ENCODE measurements at regions not wholly inside any gene's neighbourhood (a gene's known extent, or its start where the extent isn't known, plus 50 kb on each side); places are given as distances from the start of the nearest gene placed in this dataset.
"Not testable (repeated sequence)": the region's sequence is repeated elsewhere in the genome, so short reads cannot be mapped to it uniquely, and the experiment has no call there.

- DNase-seq (ENCODE audit: low spot score) (no peak), FAIRE-seq (no peak)
Observed at GRCh38 chr20:53652859-53653517, 59.3 kb upstream of the ZNF217 start.

DNA sequence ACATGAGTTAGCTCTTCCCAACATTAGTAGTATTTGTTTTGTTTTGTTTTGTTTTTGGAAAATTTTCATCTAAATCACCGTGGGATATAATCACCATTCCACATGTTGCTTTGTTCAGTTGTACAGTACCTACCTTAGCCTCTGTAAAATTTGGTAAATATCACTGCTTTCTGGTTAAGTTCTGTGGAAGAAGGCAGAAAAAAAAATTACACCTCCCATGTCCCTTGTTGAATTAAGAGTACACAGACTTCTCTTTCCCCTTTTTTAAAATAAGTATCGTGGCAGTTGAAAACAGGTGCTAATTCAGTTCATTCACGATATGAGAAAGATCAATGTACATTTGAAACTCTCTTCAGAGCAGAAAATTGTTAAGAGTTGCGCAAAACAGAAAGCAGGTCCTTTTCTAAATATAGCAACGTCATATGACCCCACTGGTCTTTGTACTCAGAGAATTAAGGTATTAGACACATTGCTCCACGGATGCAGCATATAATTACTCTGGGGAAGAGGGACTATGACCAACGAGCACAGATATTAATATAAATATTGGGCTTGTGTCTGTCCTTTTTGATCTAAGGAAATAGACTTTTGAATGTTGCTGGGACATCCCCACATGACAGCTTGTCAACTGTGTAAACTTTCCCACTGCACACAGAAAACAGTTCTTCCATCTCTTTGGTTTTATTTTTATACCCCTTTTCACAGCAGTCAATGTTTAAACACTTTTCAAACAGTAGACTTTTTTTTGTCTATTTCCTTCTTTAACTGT is 58.6 kb upstream of the ZNF217 start:
- no peak for FAIRE-seq

GRCh38 chr20:53649493-53649892 is 55.9 kb upstream of the ZNF217 start:
- not testable (repeated sequence) for FAIRE-seq

More for the DNA sequence above, 58.6 kb upstream of the ZNF217 start:
- DNase-seq (ENCODE audit: low spot score), result no peak

GRCh38 chr20:53647286-53647821 is 53.7 kb upstream of the ZNF217 start:
- FAIRE-seq, result no peak
- no peak for DNase-seq (ENCODE audit: low spot score)

More at GRCh38 chr20:53649493-53649892, 55.9 kb upstream of the ZNF217 start:
- DNase-seq (ENCODE audit: low spot score), result not testable (repeated sequence)

- FAIRE-seq (no peak), DNase-seq (ENCODE audit: low spot score) (no peak)
Observed at GRCh38 chr20:53646550-53646949, 52.9 kb upstream of the ZNF217 start.

- no peak for FAIRE-seq
- no peak for DNase-seq (ENCODE audit: low spot score)
Observed at GRCh38 chr20:53645582-53645897, 51.9 kb upstream of the ZNF217 start.

GRCh38 chr20:53644108-53644507 is 50.5 kb upstream of the ZNF217 start:
- FAIRE-seq; DNase-seq (ENCODE audit: low spot score): not testable (repeated sequence)

Data from urothelium cell line (cell line).